SK-N-MC (cell line): ENCODE measurements at regions not wholly inside any gene's neighbourhood (a gene's known extent, or its start where the extent isn't known, plus 50 kb on each side); places are given as distances from the start of the nearest gene placed in this dataset.

Experiments used
- EZH2 ChIP-seq: fragments of 200-600 bp; sonication (generic); IDR thresholded peaks from one replicate; pipeline ENCODE4 v1.6.1; 2017; ENCODE audit warnings: antibody characterized with exemption
- POLR2AphosphoS5 ChIP-seq: IDR thresholded peaks from 2 replicates; pipeline ENCODE4 v1.6.1; 2012; ENCODE audit warnings: mild to moderate bottlenecking, low read depth, low read length, borderline replicate concordance

GRCh38 chr14:98168211-98168985 lies 1103.6 kb downstream of the BCL11B start:
- TF ChIP-seq POLR2AphosphoS5 (no peak), EZH2 (no peak)
